ENCODE measurements at regions not wholly inside any gene's neighbourhood (a gene's known extent, or its start where the extent isn't known, plus 50 kb on each side); places are given as distances from the start of the nearest gene placed in this dataset.
"Not testable (repeated sequence)": the region's sequence is repeated elsewhere in the genome, so short reads cannot be mapped to it uniquely, and the experiment has no call there.

DNA sequence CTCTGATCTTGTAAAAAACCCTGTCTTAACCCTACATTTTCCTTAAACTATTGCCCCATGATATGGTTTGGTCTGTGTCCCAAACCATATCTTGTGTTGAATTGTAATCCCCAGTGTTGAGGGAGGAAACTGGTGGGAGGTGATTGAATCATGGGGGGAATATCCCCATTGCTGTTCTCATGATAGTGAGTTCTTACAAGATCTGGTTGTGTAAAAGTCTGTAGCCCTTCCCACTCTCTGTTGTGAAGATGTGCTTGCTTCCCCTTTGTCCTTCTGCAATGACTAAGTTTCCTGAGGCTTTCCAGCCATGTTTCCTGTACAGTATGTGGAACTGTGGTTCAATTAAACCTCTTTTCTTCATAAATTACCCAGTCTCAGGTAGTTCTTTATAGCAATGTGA is 881.4 kb downstream of the DIPK2A start:
- no peak for DNase-seq

DNA sequence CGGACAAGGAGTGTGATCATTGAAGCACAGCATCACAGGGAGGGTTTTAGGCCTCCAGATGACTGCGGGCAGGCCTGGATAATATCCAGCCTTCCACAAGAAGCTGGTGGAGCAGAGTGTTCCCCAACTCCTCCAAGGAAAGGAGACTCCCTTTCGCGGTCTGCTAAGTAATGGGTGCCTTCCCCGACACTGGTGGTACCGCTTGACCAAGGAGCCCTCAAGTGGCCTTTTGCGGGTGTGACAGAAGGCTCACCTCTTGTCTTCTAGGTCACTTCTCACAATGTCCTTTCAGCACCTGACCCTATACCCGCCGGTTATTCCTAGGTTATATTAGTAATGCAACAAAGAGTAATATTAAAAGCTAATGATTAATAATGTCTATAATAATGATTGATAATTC is 882.4 kb downstream of the DIPK2A start:
- DNase-seq = not testable (repeated sequence)

DNA sequence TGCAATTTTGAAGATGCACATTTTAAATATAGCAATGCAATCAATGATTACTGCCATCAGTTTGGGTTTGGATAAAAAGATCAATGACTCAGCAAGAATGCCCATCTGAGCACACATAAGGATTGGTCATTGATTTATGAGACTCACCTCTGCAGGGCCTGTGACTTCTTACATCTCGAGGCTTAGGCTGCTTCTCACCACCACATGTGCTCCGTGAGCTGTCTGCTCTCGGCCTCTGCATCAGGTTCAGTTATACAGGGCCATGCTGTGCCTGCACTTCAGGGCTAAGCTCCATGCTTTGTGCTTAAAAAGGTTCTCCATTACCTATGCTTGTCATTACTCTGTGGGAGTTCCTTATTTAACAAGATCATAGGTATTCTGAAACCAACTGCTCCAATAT is 887.5 kb downstream of the DIPK2A start:
- DNase-seq = no peak

DNA sequence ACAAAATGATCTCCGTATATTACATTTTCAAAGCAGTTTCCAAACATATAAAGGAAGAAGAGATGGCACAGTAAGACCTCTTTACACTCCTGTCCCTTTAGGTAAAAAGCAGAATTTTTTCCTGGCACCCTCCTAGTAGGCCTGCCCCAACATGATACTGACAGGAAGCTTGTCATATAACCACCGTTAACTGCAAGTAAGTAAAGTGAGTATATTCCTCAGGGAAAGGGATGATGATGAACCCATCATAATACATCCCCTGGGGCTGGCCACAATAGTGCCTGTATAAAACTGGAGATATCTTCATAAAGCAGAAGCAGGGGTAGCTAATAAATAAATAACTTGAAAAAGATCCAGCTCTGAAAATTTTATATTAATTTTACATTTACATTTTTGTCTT is 893.0 kb downstream of the DIPK2A start:
- DNase-seq = no peak

DNA sequence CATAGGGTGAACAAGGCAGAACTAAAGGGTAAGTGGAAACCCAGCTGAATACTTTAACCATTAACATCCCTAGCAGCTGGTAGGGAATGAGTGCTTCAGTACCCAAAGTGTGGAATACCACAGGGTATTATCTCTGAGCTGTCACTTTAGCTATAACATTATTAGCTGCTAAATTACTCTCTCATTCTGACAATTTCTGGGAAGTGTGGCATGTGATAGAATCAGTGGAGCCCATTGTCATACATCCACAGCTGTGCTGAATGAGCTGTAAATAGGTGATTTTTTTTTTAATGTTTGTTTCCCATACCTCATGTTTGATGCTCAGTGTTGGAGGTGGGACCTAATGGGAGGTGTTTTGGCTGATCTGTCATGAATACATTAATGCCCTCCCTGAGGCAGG is 894.3 kb downstream of the DIPK2A start:
- DNase-seq = no peak

DNA sequence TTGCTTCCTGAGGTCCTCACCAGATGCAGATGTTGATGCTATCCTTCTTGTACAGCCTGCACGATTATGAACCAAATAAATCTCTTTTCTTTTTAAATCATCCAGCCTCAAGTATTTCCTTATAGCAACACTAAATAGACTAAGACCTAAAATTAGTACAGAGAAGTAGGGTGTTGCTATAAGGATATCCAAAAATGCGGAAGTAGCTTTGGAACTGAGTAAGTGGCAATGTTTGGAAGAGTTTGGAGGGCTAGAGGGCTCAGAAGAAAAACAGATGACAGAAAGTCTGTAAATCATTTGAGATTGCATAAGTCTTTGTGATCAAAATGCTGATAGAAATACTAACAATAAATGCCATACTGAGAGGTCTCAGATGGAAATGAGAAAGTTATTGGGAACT is 894.9 kb downstream of the DIPK2A start:
- DNase-seq = no peak

DNA sequence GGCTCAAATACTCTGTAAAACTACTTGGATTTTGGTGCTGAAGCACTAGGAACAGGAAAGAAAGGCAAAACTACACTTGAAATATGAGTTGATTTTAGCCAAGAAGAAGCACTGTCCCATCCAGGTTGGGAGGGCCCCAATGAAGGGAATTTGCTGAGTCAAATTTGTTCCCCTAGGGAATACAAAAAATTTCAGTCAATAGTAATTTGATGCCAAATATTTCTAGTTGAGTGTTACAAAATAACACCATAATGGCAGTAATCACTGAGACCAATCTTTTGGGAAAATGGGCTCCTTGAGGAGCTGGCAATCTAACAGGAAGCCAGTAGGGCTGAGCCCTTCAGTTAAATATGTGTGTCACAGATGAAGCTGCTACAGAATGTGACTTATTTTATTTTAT is 896.9 kb downstream of the DIPK2A start:
- DNase-seq = no peak

DNA sequence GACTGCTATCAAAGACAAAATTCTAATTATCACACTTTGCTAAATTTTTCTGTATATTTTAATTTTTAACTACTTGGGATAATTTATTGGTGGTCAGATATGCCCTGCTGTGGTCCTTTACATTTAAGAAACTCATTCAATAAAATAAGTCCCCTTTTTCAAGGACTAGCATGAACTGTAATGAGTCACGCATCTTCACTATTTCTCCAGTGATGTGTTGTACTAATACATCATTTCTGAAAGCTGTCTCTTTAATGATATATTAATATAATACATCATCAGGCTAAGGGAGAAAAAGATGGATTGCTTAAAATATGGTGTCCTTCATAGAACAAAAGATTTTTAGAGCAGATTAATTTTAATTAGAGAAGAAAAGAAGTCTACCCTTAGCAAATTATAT is 901.4 kb downstream of the DIPK2A start:
- no peak for DNase-seq

DNA sequence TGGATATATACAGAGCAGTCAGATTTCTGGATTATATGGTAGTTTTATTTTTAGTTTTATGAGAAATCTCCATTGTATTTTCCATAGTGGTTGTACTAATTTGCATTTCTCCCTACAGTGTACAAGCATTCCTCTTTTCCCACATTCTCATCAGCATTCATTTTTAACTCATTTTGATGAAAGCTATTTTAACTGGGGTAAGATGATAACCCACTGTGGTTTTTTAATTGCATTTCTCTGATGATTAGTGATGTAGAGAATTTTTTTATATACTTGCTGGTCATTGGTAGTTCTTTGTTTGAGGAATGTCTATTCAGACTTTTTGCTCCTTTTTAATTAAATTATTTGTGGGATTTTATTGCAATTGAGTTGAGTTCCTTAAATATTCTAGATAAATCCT is 903.6 kb downstream of the DIPK2A start:
- DNase-seq = no peak

DNA sequence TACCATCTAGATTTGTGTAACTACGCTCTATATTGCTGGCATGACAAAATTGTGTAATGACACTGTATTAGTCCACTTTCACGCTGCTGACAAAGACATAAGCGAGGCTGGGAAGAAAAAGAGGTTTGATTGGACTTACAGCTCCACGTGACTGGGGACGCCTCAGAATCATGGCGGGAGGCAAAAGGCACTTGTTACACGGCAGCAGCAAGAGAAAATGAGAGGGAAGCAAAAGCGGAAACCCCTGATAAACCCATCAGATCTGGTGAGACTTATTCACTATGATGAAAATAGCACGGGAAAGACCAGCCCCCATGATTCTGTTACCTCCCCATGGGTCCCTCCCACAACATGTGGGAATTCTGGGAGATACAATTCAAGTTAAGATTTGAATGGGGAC is 905.7 kb downstream of the DIPK2A start:
- DNase-seq = no peak

DNA sequence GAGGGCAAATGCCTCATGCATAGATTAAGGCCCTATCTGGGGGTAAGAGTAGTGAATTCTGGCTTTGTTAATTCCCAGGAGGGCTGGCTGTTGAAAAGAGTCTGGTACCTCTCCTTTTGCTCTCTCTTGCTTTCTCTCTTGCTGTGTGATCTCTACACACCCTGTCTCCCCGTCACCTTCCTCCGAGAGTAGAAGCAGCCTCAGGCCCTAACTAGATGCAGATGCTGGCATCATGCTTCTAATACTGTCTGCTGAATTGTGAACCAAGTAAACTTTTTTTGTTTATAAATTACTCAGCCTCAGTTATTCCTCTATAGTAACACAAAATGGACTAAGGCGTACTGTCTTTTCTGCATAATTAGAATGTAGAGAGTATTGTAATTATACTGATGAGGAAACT is 908.1 kb downstream of the DIPK2A start:
- DNase-seq = no peak

DNA sequence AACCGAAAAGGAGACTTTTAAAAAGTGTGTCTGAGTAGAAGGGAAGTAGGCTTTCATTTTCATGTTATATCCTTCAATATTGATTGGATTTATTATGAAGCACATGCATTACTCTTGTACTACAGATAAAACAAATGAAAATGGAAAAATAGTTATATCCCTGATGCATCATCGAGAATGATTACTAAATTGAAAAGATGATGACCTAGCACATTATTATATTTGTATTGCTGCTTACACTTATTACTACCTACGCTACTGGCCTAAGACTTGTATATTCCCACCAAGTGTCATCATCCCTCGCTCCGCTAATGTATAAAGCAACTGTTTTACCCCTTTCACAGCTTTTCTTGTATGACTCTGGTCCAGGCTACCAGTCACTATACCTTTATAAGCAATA is 922.4 kb downstream of the DIPK2A start:
- no peak for DNase-seq

DNA sequence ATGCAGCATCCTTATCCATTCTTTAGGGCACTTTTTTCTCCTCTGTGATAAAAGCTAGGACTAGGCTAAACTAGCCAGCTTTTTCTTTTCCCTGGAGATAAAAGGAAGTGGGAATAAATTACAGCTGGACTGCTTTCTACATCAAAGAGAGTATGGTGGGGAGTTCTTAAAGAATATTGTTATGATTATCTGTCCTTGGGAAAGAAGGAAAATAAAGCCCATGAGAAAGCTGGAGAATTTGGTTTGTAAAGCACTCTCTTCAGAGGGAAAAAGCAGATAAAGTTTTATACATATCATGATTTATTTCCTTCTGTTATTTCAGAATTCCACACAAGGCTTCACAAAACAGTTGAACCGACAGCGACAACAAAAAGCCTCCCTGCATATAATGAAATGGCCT is 923.0 kb downstream of the DIPK2A start:
- no peak for DNase-seq

DNA sequence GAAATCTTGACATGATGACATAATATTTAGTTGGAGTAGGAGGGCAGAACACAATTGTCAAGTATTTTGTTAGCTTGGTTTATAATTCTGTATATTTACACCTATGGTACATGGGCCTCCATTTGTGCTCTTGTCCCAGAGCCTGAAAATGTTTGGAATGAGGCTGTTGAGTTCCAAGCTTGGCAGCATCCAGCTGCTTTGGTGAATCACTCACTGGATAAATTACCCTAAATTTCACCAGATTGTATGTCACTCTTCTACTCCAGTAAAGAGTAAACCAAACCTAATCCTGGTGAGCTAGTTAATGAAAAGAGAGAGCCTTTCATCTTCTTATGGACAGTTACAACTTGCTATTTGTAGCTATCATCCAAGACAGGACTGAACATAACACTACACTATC is 928.7 kb downstream of the DIPK2A start:
- DNase-seq = no peak

DNA sequence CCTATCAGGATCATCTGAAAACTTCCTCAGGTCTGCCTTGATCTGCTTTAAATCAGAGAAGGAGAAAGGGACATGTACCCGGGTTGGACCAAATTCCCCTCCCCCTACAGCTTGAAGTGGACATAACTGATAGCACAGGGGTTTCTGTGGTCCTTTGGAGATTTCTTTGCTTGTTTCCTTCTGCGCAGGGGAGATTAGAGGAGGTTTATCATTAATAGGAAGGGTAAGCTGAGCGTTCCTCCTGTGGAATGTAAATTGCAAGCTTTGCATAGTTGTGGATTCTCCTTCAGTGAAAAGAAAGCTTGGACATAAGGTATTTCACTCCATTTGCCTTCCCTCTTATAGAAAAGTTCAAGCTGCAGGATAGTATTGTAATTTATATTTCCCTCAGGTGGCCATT is 936.0 kb downstream of the DIPK2A start:
- not testable (repeated sequence) for DNase-seq

DNA sequence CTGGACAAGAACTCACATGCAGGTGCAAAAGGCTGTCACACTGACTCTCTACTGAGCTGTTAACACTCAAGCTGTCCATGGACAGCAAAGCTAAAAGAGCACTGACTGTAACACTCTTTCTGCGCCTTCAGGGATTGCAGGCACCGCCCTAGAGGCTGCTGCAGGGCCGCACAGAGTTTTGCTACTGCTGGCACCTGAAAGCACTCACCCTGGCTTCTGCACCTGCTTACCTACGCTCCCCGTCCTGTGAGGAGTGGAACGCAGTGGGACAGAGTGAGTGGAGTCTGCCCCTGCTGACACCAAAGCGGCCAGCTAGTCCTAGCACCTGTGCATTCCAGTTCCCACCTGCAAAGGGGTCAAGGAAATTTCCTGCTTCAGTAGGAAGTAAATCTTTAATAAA is 941.3 kb downstream of the DIPK2A start:
- no peak for DNase-seq

DNA sequence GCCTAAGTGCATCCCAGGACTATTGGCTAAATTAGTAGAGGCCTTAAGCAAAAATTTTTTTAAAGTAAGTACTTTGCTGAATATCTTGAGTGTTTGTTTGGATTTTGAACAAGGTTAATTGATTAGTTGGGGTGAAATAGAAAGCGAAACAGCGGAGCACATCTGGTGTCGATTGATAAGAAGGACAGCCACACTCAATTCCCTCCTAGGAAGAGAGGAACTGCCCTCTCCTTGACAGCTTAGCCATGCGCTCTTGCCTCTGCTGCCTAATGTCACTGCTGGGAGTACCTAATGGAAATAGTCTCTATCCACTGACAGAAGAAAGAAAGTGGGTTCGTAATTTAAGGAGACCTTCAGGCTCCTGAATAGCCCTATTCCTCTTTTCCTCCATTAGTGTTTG is 943.6 kb downstream of the DIPK2A start:
- DNase-seq = no peak

DNA sequence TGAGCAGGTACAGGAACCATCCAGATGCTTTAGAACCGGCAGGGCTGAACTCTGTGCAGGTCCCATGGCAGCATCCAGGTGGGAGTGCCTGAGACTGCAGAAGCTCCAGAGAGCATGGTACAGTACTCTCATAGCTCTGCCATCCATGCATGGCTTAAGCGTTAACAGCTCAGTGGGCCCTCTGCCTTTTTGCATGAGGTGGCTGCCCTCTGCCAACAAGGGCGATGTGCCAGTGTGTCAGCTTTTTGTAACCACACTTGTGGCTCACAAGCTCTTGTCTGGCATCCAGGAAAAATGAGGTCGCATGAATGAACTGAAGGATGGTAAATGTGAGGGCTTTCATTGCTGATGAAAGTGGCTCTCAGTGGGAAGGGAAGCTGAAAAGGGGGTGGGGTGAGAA is 950.1 kb downstream of the DIPK2A start:
- no peak for DNase-seq

DNA sequence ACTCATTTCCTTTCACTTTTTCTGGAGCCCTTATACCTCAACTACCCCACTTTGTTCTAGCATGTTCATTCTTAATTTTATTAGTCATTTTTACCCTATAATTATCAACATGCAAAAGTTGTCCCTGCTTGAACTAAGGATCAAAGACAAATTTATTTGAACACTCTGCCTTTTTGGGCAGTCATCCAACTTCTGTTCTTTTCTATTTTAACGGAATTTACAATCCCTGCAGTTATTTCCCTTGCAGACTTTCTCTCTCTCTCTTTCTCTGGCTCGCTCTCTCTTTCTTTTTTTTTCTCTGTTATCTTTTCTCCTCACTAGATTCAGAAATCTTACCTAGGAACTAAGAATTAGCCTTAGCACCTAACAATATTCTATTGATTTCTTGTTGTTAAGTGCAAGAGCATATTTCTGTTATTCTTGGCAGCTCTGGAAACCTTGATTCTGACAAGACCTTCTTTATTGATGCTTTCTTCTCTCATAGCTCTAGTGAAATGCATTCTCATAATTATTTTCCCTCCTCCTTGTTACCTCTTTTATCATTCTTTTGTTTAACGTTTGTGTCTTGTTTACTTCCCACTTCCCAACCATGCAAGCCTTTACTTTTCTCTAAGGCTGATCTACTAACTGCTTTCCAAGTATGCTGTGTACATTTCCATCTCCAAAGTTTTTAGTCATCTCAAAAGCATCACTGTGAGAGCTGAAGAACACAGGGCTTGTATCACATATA is 951.6 kb downstream of the DIPK2A start:
- no peak for DNase-seq

DNA sequence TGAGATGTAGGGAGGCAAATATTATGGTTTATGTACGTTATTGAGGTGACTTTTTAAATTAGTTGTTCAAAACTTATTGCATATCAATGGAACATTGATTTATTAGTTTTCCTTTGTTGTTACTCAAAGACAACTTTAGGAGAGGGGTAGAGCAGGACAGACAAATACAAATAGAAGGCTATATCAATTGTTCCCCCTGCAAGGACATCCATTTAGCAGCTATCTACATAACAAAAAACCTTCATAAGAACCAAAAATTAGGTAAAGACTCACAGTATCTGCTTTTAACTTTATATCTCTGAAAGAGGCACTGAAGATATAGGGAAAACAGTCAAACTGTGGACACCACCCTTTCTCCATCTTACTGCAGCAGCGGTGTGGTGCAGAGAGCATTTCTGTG is 958.8 kb downstream of the DIPK2A start:
- DNase-seq = no peak

DNA sequence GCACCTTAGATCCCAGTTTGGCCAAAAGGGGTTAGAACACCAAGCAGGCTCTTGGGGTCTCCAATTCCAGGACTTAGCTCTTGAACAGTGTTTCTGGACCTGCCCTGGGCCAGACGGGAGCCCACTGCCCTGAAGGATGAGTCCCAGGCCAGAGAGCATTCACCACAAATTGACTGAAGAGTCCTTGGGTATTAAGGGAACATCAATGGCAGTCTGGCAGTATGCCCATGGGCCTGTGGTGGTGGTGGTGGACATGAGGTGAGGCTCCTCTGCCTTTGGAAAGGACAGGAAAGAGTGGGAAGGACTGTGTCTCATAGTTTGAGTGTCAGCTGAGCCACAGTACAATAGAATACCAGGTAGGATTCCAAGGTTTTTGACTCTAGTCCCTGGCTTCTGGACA is 960.0 kb downstream of the DIPK2A start:
- no peak for DNase-seq

DNA sequence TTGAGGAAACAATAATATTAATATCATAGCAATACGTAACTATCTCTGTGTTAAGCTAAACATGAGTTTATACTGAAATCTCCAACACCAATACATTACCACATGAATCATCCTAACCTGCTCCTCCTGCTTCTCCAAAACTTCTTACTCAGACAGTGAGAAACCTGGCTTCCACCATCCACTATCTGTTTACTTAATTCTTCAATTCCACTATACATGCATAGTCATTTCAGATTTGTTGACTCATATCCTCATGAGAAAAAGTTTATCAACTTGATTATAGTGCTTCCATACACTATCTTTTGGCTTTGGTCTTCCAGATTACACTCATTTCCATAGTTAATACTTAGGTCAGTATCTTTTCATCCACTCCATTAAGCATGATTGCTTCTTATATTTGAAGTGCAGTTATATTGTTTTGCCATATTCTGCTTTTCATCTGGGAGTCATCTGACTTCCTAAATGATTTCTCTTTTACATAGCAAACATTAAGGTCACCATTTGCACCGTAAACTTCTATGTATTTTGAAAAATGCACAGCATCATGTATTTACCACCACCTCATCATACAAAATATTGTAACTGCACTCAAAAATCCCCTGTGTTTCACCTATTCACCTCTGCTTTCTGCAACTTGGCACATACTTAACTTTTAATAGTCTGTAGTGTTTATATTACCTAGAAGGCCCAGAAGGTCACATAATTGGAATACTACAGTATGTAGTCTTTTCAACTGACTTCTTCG is 970.6 kb downstream of the DIPK2A start:
- DNase-seq = no peak

DNA sequence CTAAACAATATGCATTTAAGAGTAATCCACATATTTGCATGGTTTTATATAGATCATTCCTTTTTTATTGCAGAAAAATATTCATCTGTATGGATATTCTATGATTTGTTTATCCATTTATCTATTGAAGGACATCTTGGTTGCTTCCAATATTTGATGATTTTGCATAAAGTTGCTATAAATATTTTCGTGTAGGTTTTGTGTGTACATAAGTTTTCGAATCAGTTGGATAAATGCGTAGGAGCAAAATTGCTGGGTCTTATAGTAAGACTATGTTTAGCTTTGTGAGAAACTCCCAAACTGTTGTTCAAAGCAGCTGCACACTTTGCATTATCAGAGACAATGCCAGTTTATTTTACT is 971.2 kb downstream of the DIPK2A start:
- no peak for DNase-seq

DNA sequence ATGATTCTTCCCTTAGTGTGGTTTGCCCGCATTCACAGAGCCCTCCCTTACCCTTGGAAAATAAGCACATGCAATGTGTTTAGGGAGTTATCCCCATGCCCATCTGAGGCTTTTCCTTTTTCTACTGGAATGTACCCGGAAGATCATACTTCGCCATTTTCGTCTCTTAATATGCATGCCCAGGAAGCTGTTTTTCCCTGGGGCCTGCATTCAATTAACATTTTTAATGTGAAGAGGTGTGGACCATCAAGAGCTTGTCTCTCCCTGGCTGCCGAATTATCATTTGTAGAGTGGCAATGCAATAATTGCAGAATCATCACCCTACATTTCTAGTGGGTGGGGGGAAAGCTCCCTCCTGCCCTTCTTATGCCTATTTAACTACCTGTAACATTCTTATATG is 976.3 kb downstream of the DIPK2A start:
- no peak for DNase-seq

DNA sequence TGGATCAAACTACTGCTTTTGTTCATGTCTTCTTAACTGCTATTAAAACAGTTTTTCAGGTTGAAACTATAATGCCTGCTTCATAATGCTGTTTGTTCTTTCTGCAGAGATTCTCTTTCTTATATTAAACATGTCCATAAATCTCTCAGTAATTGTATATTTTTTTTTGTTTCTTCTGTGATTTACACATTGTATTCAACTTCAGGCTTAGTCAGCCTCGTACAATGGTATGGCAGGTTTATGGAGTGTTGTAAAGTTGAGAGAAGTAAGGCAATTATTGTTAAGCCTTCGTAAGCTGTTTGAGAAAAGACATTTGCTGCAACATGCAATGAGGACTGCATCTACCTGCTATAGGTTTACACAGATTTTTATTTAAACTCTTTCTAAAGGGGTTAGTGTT is 977.1 kb downstream of the DIPK2A start:
- no peak for DNase-seq
